ENCODE measurements at regions not wholly inside any gene's neighbourhood (a gene's known extent, or its start where the extent isn't known, plus 50 kb on each side); places are given as distances from the start of the nearest gene placed in this dataset.
A peak's percentile ranks its signal among the peaks of the same experiment; 100 is the strongest.
"Not testable (repeated sequence)": the region's sequence is repeated elsewhere in the genome, so short reads cannot be mapped to it uniquely, and the experiment has no call there.

DNA sequence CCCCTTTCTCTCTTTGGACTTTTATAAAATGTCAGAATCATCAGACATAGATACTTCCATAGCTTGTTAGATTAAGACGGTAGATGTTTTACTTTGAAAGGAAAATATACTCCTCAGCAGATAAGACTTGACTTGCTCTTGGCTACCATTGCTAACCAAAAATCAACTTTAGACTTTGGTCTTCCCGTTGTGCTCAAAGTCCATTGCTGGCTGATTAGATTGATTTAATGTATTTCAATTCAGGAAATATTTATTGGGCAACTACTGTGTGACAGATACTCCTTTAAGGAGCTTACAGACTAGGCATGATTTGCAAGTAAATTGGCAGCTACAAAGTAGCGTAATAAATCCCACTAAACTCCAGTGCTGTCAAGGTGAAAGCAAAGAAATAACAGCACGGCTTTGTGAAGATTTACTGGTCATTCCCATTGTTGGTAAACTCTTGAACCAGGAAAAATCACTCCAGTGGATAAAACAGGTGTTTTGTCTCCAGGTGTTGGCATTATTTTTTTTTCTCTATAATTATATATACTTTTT lies 95.7 kb upstream of the ARMC3 start:
- Histone ChIP-seq H3K27ac (no peak overlapping the region), H3K36me3 (ENCODE audit: insufficient read depth in 1 of 2, low read depth in 1 of 2) (no peaks in the 10 kb centered on the region), H3K4me1 (no peaks in the 10 kb centered on the region), H3K27me3 (ENCODE audit: insufficient read depth in 3 of 3, low read length in 2 of 3) (no peaks in the 10 kb centered on the region), H3K4me3 (no peak overlapping the region), H3K9me3 (no peaks in the 10 kb centered on the region)
- no peak for TF ChIP-seq CTCF (IDR thresholded peaks at IDR 0.05)
- intact Hi-C loops (cut with DNase I): no loop called here
- ATAC-seq (no peak), DNase-seq (no peak)
- 60 to 71% (median 68%) methylated on average over 4 of the region's 4 CpGs for WGBS, 3 donors

- Histone ChIP-seq H3K9me3 (no peaks in the 10 kb centered on the region), H3K4me3 (no peak overlapping the region), H3K36me3 (ENCODE audit: insufficient read depth in 1 of 2, low read depth in 1 of 2) (no peaks in the 10 kb centered on the region), H3K27ac (no peak overlapping the region), H3K27me3 (ENCODE audit: insufficient read depth in 3 of 3, low read length in 2 of 3) (no peaks in the 10 kb centered on the region), H3K4me1 (no peaks in the 10 kb centered on the region)
- no peak for TF ChIP-seq CTCF (IDR thresholded peaks at IDR 0.05)
- intact Hi-C loops (cut with DNase I): no loop called here
- WGBS, 3 donors: 42 to 60% (median 49%) methylated on average over 8 of the region's 8 CpGs
- no peak for ATAC-seq
- DNase-seq: no peak
Observed at GRCh38 chr10:22831586-22831985, 96.3 kb upstream of the ARMC3 start.

GRCh38 chr10:22828712-22829111 lies 99.1 kb upstream of the ARMC3 start:
- H3K27me3 ChIP-seq (ENCODE audit: insufficient read depth in 3 of 3, low read length in 2 of 3); DNase-seq; ATAC-seq; H3K9me3 ChIP-seq; H3K36me3 ChIP-seq (ENCODE audit: insufficient read depth in 1 of 2, low read depth in 1 of 2); intact Hi-C loops (cut with DNase I); H3K4me3 ChIP-seq; H3K27ac ChIP-seq; H3K4me1 ChIP-seq: not testable (repeated sequence)

- Histone ChIP-seq H3K36me3 (ENCODE audit: insufficient read depth in 1 of 2, low read depth in 1 of 2) (no peaks in the 10 kb centered on the region), H3K4me3 (no peak overlapping the region), H3K27me3 (ENCODE audit: insufficient read depth in 3 of 3, low read length in 2 of 3) (no peaks in the 10 kb centered on the region), H3K9me3 (no peaks in the 10 kb centered on the region), H3K27ac (no peak overlapping the region), H3K4me1 (no peaks in the 10 kb centered on the region)
- ATAC-seq (no peak), DNase-seq (peak; percentile 23 to 63)
- intact Hi-C loops (cut with DNase I): no loop called here
- WGBS, 3 donors: 74 to 81% (median 76%) methylated on average over 6 of the region's 6 CpGs
- no peak for TF ChIP-seq CTCF (IDR thresholded peaks at IDR 0.05)
Observed at GRCh38 chr10:22825841-22826240, 102.0 kb upstream of the ARMC3 start.

- no peak for DNase-seq
- no peaks in the 10 kb centered on the region for H3K36me3 ChIP-seq (ENCODE audit: insufficient read depth in 1 of 2, low read depth in 1 of 2)
- H3K9me3 ChIP-seq: no peaks in the 10 kb centered on the region
- no peaks in the 10 kb centered on the region for H3K4me1 ChIP-seq
- 42 to 65% (median 56%) methylated on average over 3 of the region's 3 CpGs for WGBS, 3 donors
- intact Hi-C loops (cut with DNase I): no loop called here
- no peak for TF ChIP-seq CTCF (IDR thresholded peaks at IDR 0.05)
- H3K27me3 ChIP-seq (ENCODE audit: insufficient read depth in 3 of 3, low read length in 2 of 3): no peaks in the 10 kb centered on the region
- no peak overlapping the region for H3K27ac ChIP-seq
- ATAC-seq: no peak
- no peak overlapping the region for H3K4me3 ChIP-seq
Observed at GRCh38 chr10:22824984-22825383, 102.9 kb upstream of the ARMC3 start.

All from psoas muscle (tissue), 7 donors.